Heart left ventricle (tissue), 13 donors: ENCODE measurements at regions not wholly inside any gene's neighbourhood (a gene's known extent, or its start where the extent isn't known, plus 50 kb on each side); places are given as distances from the start of the nearest gene placed in this dataset.

Experiments used
- POLR2A ChIP-seq, 2 donors: fragments of 450-650 bp; IDR thresholded peaks; one replicate each; pipeline ENCODE4 v1.6.1; 2017; ENCODE audit warnings: antibody characterized with exemption in 2 of 2, mild to moderate bottlenecking in 2 of 2, moderate library complexity in 2 of 2
- TF ChIP-seq, protein P1 (sequence below), 12 donors: fragments of 200-600 bp; sonication (generic) in 4 of 12; IDR thresholded peaks; one replicate each; pipeline versions ENCODE4 v1.5.0 to v1.8.0; 2018 to 2022; ENCODE audit warnings: antibody characterized with exemption in 12 of 12, mild to moderate bottlenecking in 5 of 12
- donor health status: ischemic (EF 13 %, LVEDD 7.1; RV severe dilation, severe dysfunction).
- donor health status: DM: no; HTN: yes; CAD: no.
- donor health status: DM: no; HTN: no; CAD: no.
- donor health status: ischemic (EF 25% LVEDD 6.9; RV normal size, moderate dysfunction).
- donor health status: ischemic (EF 25% LVEDD 5.7; RV mildly dilated, moderate dysfunction).
- donor health status: ischemic (EF 35%, LVEDD 5.7; RV mildly dilated, moderate dysfunction).
- donor health status: nonischemic (EF 11% LVEDD 7.7; RV severe dilation, severe dysfunction).
- donor health status: DM: yes; HTN: yes; CAD: no.
- donor health status: PGD.
- donor health status: ischemic (EF 29% LVEDD 5.4; RV normal size, mild dysfunction).
- donor health status: nonischemic (EF 23%, LVEDD 6.1; RV moderate dilation, normal function).

DNA sequence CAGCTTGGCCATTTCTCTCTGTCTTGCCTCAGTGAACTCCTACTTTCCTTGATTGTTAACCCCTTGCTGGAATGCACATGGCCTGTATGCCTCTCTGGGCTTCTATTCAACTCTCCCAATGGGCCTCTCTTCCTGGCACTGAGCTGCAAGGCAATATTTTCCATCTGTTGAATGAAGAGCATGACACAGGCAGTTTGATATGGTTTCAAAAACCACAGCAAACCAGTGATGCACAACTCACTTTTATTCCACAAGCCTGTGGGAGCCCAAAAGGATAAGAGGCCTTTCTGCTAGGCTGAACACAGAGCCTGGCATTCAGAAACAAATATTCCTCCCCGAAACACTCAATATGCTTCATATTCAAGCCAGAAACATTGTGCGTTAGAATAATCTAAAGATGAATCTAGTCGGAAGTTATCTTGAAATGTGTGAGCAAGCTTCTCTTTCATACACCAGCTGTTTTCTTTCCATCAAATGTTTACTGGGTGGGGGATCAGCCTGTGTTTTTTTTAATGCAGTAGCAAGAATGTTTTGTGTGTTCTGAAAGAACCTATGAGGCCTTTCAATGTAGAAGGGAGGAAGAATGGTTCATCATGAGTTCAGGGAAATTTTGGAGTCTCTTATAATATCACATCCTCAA, 443.1 kb upstream of the SPRY2 start:
- no peak for TF ChIP-seq POLR2A (IDR thresholded peaks at IDR 0.05)
- TF ChIP-seq, protein P1, sequence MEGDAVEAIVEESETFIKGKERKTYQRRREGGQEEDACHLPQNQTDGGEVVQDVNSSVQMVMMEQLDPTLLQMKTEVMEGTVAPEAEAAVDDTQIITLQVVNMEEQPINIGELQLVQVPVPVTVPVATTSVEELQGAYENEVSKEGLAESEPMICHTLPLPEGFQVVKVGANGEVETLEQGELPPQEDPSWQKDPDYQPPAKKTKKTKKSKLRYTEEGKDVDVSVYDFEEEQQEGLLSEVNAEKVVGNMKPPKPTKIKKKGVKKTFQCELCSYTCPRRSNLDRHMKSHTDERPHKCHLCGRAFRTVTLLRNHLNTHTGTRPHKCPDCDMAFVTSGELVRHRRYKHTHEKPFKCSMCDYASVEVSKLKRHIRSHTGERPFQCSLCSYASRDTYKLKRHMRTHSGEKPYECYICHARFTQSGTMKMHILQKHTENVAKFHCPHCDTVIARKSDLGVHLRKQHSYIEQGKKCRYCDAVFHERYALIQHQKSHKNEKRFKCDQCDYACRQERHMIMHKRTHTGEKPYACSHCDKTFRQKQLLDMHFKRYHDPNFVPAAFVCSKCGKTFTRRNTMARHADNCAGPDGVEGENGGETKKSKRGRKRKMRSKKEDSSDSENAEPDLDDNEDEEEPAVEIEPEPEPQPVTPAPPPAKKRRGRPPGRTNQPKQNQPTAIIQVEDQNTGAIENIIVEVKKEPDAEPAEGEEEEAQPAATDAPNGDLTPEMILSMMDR (IDR thresholded peaks at IDR 0.05): no peak
